CD4-positive, alpha-beta T cell treated with Interleukin-1 beta for 1 hour (primary cell): ENCODE measurements at regions not wholly inside any gene's neighbourhood (a gene's known extent, or its start where the extent isn't known, plus 50 kb on each side); places are given as distances from the start of the nearest gene placed in this dataset.

Experiments used
- DNase-seq, 2 donors: peaks; one replicate each; pipeline ENCODE4 v3.0.0-alpha.2; 2020 to 2022

- DNase-seq = no peak
Measured at GRCh38 chr4:23238848-23239247, 546.1 kb downstream of the GBA3 start.

DNA sequence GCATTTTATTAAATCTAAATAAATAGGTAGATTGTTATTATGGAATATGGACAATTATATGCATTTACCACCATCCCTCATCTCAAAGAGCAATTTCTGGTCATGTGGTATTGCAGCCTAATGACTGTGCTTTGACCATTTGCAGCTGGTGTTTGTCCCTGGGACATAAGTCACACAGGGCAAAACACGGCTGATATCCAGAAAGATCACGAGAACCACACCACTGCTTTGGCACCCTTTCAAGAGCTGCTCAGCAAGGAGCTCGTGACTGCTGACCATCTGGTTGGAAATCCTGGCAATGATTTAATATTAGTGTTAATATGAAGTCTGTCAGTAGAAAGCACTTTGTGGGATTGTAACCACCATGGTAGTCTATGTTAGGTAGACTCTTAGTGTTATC is 545.0 kb downstream of the GBA3 start:
- no peak for DNase-seq

- no peak for DNase-seq
Measured at GRCh38 chr4:23235628-23236390, 543.1 kb downstream of the GBA3 start.

- DNase-seq = no peak
Measured at GRCh38 chr4:23234716-23235115, 542.0 kb downstream of the GBA3 start.

DNA sequence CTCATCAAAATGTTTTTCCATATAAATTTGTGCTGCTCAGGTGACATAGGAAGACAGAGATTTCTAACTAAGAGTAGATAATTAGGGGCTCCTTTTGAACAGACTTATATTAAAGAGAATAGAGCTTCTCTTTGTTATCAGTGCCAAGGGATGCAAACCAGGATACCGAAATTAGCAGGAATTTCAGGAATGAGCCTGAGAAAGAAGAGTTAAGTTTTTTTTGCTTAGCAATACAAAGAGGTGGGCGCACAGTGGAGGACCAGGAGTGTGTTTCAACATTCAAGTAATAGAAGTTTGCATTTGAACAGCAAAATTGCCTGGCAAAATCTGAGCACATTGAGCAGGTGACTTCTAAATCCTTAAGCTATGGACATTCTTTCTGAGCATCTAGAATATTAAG is 541.3 kb downstream of the GBA3 start:
- no peak for DNase-seq

DNA sequence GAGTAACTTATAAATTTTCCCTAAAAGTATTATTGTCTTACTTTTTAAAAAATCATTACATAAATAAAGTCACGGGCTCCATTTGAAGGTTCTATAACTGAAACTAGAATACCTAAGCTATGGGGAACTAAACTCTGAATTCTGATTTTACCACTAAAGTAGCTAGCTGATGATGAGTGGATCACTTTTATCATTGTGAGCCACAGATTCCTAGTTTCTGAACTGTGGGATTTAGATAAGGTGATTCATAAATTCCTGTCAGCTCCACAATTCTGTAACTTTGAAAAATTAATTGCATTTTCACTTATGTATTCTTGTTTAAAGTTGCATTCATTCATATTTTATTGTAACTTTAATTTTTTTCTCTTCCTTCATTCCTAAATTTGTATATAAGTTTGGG is 540.9 kb downstream of the GBA3 start:
- no peak for DNase-seq

DNA sequence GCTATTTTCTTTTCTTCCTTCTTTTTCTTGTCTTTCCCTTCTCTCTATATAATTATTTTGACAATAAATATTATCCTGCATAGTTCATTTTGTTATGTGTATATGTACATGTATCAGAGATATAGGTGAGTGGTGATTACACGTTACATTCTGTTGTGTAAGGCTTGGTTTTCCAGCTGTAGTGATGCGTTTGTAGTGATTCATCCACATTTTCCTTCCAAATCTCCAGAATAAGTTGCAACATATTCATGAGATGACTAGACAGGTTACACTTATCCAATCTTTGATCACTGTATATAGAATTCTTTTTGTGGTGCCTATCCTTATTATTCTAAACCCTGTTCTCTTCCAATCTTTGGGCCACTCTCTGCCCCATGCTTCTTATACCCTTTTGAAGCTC is 540.2 kb downstream of the GBA3 start:
- DNase-seq = no peak

GRCh38 chr4:23225564-23225963 is 532.8 kb downstream of the GBA3 start:
- DNase-seq = no peak

DNA sequence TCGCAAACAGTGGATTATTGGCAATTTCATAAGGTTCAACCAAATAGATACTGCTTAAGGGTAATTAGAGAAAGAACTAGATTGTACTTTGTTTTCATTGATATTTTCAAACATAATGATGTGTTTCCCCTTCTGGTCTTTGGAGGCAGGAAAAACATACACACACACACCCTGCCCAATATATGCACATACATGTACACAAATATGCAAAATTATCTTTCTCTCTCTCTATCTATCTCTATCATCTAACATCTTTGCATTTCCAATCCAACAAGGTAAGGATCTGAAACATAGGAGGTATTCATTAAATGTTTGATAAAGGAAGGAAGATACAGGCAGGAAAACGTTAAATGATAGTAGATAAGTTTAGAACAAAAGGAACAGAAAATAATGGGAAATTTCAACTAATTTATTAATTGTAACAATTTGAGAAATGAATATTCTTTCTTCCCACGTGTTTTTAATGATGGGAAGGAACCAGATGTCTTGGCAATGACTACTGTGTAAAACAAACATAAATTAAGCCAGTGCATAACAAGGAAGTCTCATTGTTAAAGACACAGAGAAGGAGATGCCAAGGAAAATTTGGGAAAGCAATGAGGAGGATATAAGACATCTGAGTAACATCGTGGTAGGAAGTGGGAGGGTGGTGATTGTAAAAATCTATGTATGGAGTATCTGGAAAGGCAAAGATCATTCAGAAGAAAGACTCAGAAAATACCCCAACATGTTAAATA is 532.1 kb downstream of the GBA3 start:
- DNase-seq = no peak

GRCh38 chr4:23220911-23221310 is 528.2 kb downstream of the GBA3 start:
- DNase-seq = no peak

DNA sequence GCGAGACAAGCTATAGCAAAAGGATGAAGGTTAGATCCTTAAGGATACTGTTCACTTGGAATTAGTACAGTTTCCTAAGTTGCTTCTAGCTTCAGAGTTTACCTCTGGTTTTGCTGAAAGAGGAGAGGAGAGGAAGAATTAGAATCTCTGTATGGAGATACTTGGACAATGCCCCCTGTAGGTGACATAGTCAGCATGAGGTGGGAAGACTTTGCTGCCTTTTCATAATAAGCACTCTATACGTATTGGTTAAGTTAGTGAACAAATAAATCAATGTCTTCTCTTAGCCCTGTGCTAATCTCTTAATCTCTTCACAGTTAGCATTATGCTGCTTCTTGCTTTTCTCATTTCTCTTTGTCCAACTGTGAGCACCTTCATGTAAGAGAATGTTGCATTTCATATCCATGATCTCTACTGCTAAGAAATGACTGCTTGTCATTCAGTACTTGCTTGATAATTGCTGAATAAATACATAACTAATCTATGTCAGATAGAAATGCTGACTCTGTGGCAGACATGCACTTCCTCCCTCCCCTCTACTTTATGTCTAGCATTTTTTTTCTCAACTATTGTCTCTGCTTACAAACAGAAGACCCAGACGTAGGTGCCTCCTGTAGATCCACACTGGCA is 527.2 kb downstream of the GBA3 start:
- DNase-seq = no peak

- no peak for DNase-seq
Measured at GRCh38 chr4:23213198-23213597, 520.5 kb downstream of the GBA3 start.

GRCh38 chr4:23212558-23212957 is 519.8 kb downstream of the GBA3 start:
- no peak for DNase-seq

- no peak for DNase-seq
Measured at GRCh38 chr4:23207059-23207458, 514.3 kb downstream of the GBA3 start.

DNA sequence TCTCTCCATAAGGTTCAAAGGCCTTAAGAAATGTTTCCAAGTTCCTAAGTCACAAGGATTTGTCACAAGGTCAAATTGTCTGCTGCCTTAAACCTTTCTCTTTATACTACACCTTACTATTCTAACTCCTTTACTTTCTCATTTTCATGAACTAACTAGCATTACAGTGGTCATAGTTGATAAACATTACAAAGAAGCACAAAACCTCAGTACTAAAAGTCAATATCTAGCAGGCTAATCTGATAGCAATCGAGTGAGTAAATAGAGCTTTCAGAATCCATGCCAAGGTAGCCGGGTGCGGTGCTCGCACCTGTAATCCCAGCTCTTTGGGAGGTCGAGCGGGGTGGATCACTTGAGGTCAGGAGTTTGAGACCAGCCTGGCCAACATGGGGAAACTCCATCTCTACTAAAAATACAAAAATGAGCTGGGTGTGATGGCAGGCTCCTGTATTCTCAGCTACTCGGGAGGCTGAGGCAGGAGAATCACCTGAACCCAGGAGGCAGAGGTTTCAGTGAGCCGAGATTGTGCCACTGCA is 510.0 kb downstream of the GBA3 start:
- no peak for DNase-seq

- DNase-seq = no peak
Measured at GRCh38 chr4:23194751-23195150, 502.0 kb downstream of the GBA3 start.

GRCh38 chr4:23174179-23174578 is 481.4 kb downstream of the GBA3 start:
- no peak for DNase-seq

DNA sequence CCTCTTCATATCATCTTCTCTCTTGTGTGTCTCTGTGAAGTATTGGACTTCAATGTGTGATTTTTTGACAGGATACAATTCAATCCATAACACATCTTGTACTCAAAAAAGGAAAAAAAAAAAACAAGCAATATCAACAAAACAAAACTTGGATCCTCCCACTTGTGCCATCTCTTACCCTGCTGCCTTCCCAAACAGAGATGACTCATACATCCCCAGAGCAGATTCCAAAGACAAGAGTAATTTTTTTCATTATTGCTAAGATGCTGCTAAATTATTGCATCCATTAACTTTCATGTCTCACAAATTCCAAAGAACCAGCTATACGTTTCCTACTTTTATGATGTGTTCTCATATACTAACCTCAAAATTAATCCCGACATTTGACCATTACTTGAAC is 479.2 kb downstream of the GBA3 start:
- DNase-seq = no peak

DNA sequence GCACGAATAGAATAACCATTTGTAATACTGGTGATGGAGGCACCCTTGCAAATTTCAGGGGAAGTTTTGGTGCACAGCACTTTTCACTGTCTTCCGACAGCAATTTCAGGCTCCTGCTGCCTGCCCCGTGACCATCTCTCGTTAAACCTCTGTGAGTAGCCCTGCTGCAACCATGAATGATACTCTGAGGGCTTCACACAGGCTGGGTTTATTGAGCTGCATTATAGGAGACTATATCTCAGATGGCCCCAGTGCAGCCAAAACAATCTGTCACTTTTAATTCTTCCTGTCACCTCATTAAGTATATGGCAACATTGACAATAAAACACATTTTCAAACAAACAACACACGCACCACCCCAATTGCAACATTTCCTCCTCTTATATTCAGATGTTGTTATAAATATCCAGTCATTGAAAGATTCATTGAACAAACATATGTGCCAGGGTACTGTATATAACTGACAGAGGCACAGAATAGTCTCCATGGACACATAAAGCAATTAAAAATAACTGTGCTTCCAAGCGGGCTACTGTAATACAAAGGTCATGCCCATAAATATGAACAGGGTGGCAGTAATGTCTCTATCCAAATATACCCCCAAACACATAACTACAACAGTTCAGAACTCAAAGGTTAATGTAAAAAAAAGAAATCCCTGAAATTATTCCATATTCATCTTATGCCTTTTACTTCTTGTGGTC is 477.0 kb downstream of the GBA3 start:
- no peak for DNase-seq

GRCh38 chr4:23166919-23167318 is 474.2 kb downstream of the GBA3 start:
- DNase-seq = no peak

DNA sequence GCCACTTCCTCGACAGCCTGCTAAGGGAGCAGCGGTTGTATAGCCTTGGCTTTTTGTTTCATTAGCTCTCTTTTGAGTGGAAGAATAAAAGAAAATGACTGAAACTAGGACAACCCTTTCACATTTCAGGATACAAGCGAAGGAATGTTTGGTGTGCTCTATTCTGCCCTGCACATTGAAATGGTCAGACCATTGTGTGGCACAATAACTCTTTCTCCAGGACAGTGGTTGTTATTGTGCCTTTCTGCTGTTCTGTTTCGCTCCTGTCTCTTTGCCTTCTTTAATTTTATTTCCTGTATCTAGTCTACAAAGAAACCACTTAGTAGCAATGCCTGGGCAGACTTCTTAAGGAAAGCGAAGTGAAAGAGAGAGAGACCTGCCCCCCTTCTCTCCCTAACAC is 473.7 kb downstream of the GBA3 start:
- no peak for DNase-seq

GRCh38 chr4:23165669-23166068 is 472.9 kb downstream of the GBA3 start:
- no peak for DNase-seq
